ENCODE measurements at regions not wholly inside any gene's neighbourhood (a gene's known extent, or its start where the extent isn't known, plus 50 kb on each side); places are given as distances from the start of the nearest gene placed in this dataset.
A peak's percentile ranks its signal among the peaks of the same experiment; 100 is the strongest.
"Not testable (repeated sequence)": the region's sequence is repeated elsewhere in the genome, so short reads cannot be mapped to it uniquely, and the experiment has no call there.

DNA sequence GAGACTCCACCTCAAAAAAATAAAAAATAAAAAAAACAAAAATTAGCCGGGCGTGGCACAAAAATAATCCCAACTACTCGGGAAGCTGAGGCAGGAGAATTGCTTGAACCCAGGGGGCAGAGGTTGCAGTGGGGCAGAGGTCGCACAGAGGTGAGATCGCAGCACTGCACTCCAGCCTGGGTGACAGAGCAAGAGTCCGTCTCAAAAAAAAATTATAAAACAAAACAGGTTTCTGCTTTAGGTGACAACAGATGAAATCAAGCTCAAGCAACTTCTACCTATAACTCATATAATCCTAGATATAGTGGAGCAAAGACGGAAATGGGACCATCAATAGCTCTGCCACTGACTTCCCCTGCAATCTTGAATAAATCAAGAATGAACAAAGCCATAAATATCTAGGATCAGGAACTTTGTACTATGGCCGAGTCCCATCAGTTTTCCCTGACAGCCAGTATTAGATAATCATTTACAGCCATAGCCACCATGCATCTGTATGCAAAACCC lies 53.6 kb upstream of the PDPR start:
- peak overlapping the region in 3 of 4 donors; percentile 17 to 73 (median 66) for H3K27ac ChIP-seq
- not testable (repeated sequence) for H3K9me3 ChIP-seq, H3K36me3 ChIP-seq, H3K27me3 ChIP-seq
- H3K4me3 ChIP-seq = peak overlapping the region in 2 of 4 donors; percentile 17 to 25
- H3K4me1 ChIP-seq = peaks cover 0 to 29% (median 0%) of the 10 kb centered on the region in 4 donors
- peak in 2 of 3 donors; percentile 63 to 66 for DNase-seq

DNA sequence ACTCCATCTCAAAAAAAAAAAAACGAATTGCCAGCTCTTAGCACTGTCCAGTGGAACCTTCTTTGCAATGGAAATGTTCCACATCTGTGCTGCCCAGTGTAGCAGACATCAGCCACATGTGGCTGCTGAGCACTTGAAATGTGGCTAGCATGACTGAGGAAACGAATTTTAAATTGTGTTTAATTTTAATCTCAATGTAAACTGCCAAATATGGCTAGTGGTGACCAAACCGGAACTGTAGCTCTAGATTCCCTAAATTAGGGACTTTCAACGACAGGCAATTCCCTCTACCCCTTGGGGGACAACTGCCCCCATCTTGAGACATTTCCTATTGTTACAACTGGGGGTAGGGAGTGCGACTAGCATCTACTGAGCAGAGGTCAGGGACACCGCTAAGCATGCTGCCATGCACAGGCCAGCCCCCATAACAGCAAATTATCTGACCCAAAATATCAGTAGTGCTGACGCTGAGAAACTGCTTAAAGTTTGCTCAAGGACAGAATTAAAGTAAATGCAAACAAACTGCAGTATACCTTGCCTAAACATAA lies 52.4 kb upstream of the PDPR start:
- peaks cover 0 to 29% (median 0%) of the 10 kb centered on the region in 4 donors for H3K4me1 ChIP-seq
- H3K27me3 ChIP-seq, DNase-seq, H3K36me3 ChIP-seq, H3K9me3 ChIP-seq: not testable (repeated sequence)
- H3K27ac ChIP-seq = peak overlapping the region in 2 of 4 donors; percentile 66 to 67
- H3K4me3 ChIP-seq = peak overlapping the region in 1 of 4 donors; percentile 13

DNA sequence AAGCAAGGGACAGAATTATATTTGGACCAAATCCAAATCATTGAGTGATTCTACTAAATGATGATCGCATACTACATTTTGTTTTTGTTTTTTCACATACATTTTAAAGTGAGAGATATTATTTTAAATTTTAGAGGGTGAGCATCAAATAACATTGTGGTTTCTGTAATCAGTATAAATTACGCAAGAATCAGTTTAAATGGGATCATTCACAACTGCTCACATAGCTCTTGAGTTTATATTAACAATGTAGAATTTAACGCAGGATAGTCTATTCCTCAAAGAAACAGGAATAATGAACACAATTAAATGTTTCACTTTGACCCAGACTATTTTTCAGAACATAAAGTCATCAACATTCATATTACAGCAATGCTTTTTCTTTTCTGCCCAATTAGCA lies 51.2 kb upstream of the PDPR start:
- H3K27ac ChIP-seq = peak overlapping the region in 1 of 4 donors; percentile 55
- DNase-seq, H3K9me3 ChIP-seq, H3K36me3 ChIP-seq, H3K27me3 ChIP-seq: not testable (repeated sequence)
- H3K4me1 ChIP-seq = peaks cover 0 to 24% (median 0%) of the 10 kb centered on the region in 4 donors
- H3K4me3 ChIP-seq = peak overlapping the region in 2 of 4 donors; percentile 32 to 98

Small RNA genes lying in the stretch of these regions (small RNA-seq; reads per million reads assigned to genes)
- gene MIR1972-2 = 0 reads per million in 2 donors
